Hepatocyte (in vitro differentiated cells): ENCODE measurements at regions not wholly inside any gene's neighbourhood (a gene's known extent, or its start where the extent isn't known, plus 50 kb on each side); places are given as distances from the start of the nearest gene placed in this dataset.

Source experiments
- CTCF ChIP-seq: fragments of 200-600 bp; sonication (generic); IDR thresholded peaks from 2 replicates; pipeline ENCODE4 v1.5.1; 2016; ENCODE audit warnings: antibody characterized with exemption, mild to moderate bottlenecking; ENCODE audit not compliant: poor library complexity
- EZH2 ChIP-seq: fragments of 200-600 bp; sonication (generic); IDR thresholded peaks from 2 replicates; pipeline ENCODE4 v1.6.1; 2016; ENCODE audit warnings: antibody characterized with exemption, mild to moderate bottlenecking, borderline replicate concordance
- EZH2phosphoT487 ChIP-seq: fragments of 200-600 bp; sonication (generic); IDR thresholded peaks from one replicate; pipeline ENCODE4 v1.6.1; 2018; ENCODE audit warnings: antibody characterized with exemption, mild to moderate bottlenecking, low read depth, moderate library complexity; ENCODE audit not compliant: unreplicated experiment, severe bottlenecking

DNA sequence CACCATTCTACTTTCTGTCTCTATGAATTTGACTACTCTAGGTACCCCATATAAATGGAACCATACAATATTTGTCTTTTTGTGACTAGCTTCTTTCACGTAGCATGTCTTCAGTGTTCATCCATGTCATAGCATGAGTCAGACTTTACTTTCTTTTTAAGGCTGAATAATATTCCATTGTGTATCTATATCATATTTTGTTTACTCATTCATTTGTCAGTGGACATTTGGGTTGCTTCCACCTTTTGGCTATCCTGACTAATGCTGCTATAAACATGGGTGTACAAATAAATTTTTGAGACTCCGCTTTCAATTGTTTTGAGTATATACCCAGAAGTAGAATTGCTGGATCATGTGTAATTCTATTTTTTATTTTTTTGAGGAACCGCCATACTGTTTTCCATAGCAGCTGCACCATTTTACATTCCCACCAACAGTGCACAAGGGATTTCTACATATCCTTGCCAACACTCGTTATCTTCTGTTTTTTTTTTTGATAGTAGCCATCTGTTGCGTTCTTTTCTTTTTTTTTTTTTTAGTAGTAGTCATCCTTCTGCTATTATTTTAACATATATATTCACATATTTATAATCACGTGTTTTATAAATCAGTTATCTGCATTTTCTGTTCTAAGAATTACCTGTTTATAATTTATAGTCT, 158.0 kb upstream of the MED14 start:
- TF ChIP-seq CTCF (no peak), EZH2phosphoT487 (no peak), EZH2 (no peak)
